ENCODE measurements at regions not wholly inside any gene's neighbourhood (a gene's known extent, or its start where the extent isn't known, plus 50 kb on each side); places are given as distances from the start of the nearest gene placed in this dataset.

DNA sequence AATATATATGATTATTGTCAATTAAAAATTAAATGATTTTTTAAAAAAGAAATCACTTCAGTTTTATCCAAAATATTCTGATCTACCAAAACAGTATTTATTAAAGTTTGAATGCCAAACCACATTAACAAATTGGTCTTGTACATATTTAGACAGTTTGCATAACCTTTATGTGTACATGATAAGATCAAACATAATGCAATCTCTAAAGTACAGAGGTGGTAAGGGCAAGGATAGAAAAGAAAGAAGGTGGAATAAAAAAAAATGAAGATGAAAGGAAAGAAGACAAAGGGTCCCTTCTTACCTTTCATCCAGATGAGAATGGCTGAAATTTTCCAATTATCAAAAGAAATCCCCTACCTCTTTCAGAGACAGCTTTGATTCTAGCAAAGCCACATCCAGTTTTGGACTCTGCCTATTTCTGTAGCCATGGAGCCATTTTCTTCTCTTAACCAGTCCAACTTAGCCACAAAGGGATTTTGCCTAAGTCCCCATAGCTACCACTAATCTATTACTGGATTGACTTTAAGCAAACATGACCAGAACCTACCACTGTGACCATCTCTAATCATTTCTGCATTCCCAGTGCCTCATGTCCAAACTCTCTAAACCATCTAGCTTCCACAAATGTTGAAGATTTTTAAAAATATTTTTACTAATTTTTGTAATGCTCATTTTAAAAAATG, 133.3 kb upstream of the TRPM3 start:
- Histone ChIP-seq H3K36me3 (ENCODE audit: insufficient read depth, low read length) (no peaks in the 10 kb centered on the region), H3K4me1 (ENCODE audit: insufficient read depth, low read length) (no peaks in the 10 kb centered on the region), H3K4me3 (ENCODE audit: low read length) (no peak overlapping the region), H3K27me3 (ENCODE audit: control insufficient read depth in 1 of 2, insufficient read depth in 2 of 2, low read length in 2 of 2) (no peaks in the 10 kb centered on the region), H3K9me3 (ENCODE audit: control insufficient read depth in 1 of 2, insufficient read depth in 1 of 2, low read length in 2 of 2) (no peaks in the 10 kb centered on the region), H3K27ac (ENCODE audit: low read depth in 1 of 2, low read length in 2 of 2) (no peak overlapping the region)
- no peak overlapping the region for H3K27ac Mint-ChIP-seq
- ATAC-seq (ENCODE audit: poor library complexity) (no peak), DNase-seq (no peak)
- H3K4me3 Mint-ChIP-seq, result no peak overlapping the region
- peaks cover 4% of the 10 kb centered on the region for H3K27me3 Mint-ChIP-seq
- POLR2A ChIA-PET, result no interaction called here
- no peaks in the 10 kb centered on the region for H3K9me3 Mint-ChIP-seq
- intact Hi-C loops (cut with DNase I, micrococcal nuclease), result no loop called here
- no peaks in the 10 kb centered on the region for H3K4me1 Mint-ChIP-seq (ENCODE audit: low read depth)
- H3K36me3 Mint-ChIP-seq (ENCODE audit: low read depth), result no peaks in the 10 kb centered on the region
- TF ChIP-seq, protein P1, sequence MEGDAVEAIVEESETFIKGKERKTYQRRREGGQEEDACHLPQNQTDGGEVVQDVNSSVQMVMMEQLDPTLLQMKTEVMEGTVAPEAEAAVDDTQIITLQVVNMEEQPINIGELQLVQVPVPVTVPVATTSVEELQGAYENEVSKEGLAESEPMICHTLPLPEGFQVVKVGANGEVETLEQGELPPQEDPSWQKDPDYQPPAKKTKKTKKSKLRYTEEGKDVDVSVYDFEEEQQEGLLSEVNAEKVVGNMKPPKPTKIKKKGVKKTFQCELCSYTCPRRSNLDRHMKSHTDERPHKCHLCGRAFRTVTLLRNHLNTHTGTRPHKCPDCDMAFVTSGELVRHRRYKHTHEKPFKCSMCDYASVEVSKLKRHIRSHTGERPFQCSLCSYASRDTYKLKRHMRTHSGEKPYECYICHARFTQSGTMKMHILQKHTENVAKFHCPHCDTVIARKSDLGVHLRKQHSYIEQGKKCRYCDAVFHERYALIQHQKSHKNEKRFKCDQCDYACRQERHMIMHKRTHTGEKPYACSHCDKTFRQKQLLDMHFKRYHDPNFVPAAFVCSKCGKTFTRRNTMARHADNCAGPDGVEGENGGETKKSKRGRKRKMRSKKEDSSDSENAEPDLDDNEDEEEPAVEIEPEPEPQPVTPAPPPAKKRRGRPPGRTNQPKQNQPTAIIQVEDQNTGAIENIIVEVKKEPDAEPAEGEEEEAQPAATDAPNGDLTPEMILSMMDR (IDR thresholded peaks at IDR 0.05), result no peak
- CTCF ChIA-PET, result interaction anchor here (0.6 kb wide), 1 partner anchor 18 kb away, joined by 4 read pairs; no protein-coding TSS in a partner anchor

DNA sequence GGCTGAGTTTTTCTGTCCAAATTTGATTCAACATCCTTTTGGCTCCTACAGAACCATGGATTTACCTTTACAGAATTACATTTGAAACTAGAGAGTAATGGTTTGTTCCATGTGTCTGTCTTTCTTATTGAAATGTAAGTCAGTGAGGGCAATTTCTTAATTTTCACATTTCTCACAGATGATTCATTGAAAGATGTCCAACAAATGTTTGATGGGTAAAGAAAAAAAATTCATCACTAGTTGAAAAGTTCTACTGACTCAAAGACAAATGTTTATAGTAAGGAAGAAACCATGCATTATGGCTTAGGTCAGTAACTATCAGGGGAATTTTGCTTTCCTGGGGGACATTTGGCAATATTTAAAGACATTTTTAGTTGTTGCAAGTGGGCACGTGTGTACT, 131.6 kb upstream of the TRPM3 start:
- Histone ChIP-seq H3K27me3 (ENCODE audit: control insufficient read depth in 1 of 2, insufficient read depth in 2 of 2, low read length in 2 of 2) (no peaks in the 10 kb centered on the region), H3K9me3 (ENCODE audit: control insufficient read depth in 1 of 2, insufficient read depth in 1 of 2, low read length in 2 of 2) (no peaks in the 10 kb centered on the region), H3K4me3 (ENCODE audit: low read length) (no peak overlapping the region), H3K4me1 (ENCODE audit: insufficient read depth, low read length) (no peaks in the 10 kb centered on the region), H3K36me3 (ENCODE audit: insufficient read depth, low read length) (no peaks in the 10 kb centered on the region), H3K27ac (ENCODE audit: low read depth in 1 of 2, low read length in 2 of 2) (no peak overlapping the region)
- no peak overlapping the region for H3K27ac Mint-ChIP-seq
- no peaks in the 10 kb centered on the region for H3K36me3 Mint-ChIP-seq (ENCODE audit: low read depth)
- H3K9me3 Mint-ChIP-seq, result no peaks in the 10 kb centered on the region
- DNase-seq (no peak), ATAC-seq (ENCODE audit: poor library complexity) (no peak)
- ChIA-PET CTCF (no interaction called here), POLR2A (no interaction called here)
- TF ChIP-seq, protein P1 (IDR thresholded peaks at IDR 0.05), result no peak
- intact Hi-C loops (cut with DNase I, micrococcal nuclease), result no loop called here
- peaks cover 4% of the 10 kb centered on the region for H3K27me3 Mint-ChIP-seq
- no peak overlapping the region for H3K4me3 Mint-ChIP-seq
- H3K4me1 Mint-ChIP-seq (ENCODE audit: low read depth), result no peaks in the 10 kb centered on the region

DNA sequence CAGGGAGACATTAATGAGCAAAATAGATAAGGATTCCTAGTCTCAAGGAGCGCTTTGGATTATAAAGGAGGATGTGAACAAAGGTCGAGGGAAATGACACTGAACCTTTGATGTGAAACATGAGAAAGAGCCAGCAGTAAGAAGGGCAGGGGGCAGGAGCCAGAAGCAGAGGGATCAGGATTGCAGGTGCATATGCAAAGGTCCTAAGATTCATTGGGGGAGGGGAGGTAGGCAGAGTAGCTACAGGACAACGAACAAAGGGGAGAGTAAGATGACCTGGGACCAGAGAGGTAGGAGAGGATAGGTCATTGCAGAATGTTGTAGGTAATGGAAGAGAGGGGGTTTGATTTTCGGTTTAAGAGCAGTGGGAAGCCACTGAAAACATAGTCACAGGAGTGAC, 129.2 kb upstream of the TRPM3 start:
- H3K36me3 Mint-ChIP-seq (ENCODE audit: low read depth), result no peaks in the 10 kb centered on the region
- CTCF ChIA-PET, result interaction anchor here (2.3 kb wide), 1 partner anchor 610 kb away, joined by 5 read pairs; no protein-coding TSS in a partner anchor
- TF ChIP-seq, protein P1 (IDR thresholded peaks at IDR 0.05), result no peak

More for the DNA sequence above, 129.2 kb upstream of the TRPM3 start:
- ATAC-seq (ENCODE audit: poor library complexity) (no peak), DNase-seq (no peak)
- no peak overlapping the region for H3K27ac Mint-ChIP-seq
- intact Hi-C loops (cut with DNase I, micrococcal nuclease), result no loop called here
- no peaks in the 10 kb centered on the region for H3K9me3 ChIP-seq (ENCODE audit: control insufficient read depth in 1 of 2, insufficient read depth in 1 of 2, low read length in 2 of 2)
- H3K4me3 Mint-ChIP-seq, result no peak overlapping the region
- no peak overlapping the region for H3K27ac ChIP-seq (ENCODE audit: low read depth in 1 of 2, low read length in 2 of 2)
- H3K36me3 ChIP-seq (ENCODE audit: insufficient read depth, low read length), result no peaks in the 10 kb centered on the region
- H3K27me3 ChIP-seq (ENCODE audit: control insufficient read depth in 1 of 2, insufficient read depth in 2 of 2, low read length in 2 of 2), result no peaks in the 10 kb centered on the region
- H3K4me1 Mint-ChIP-seq (ENCODE audit: low read depth), result no peaks in the 10 kb centered on the region
- POLR2A ChIA-PET, result no interaction called here
- H3K4me3 ChIP-seq (ENCODE audit: low read length), result no peak overlapping the region
- H3K4me1 ChIP-seq (ENCODE audit: insufficient read depth, low read length), result no peaks in the 10 kb centered on the region
- H3K27me3 Mint-ChIP-seq, result peaks cover 4% of the 10 kb centered on the region
- no peaks in the 10 kb centered on the region for H3K9me3 Mint-ChIP-seq

All from CD4-positive, alpha-beta T cell (primary cell).